Stimulated activated CD4-positive, alpha-beta T cell treated with anti-CD3 and anti-CD28 coated beads, TNF-alpha, amount 100 ng/mL, for 1 hour (primary cell): ENCODE measurements at regions not wholly inside any gene's neighbourhood (a gene's known extent, or its start where the extent isn't known, plus 50 kb on each side); places are given as distances from the start of the nearest gene placed in this dataset.
"Not testable (repeated sequence)": the region's sequence is repeated elsewhere in the genome, so short reads cannot be mapped to it uniquely, and the experiment has no call there.

Experiments used
- DNase-seq, 3 donors: peaks; one replicate each; pipeline ENCODE4 v3.0.0-alpha.2; 2020; ENCODE audit warnings: low read depth in 3 of 3, low spot score in 1 of 3

- DNase-seq: no peak
Measured at GRCh38 chr4:183814461-183814860, 90.6 kb upstream of the STOX2 start.

GRCh38 chr4:183816077-183816476 lies 89.0 kb upstream of the STOX2 start:
- no peak for DNase-seq

DNA sequence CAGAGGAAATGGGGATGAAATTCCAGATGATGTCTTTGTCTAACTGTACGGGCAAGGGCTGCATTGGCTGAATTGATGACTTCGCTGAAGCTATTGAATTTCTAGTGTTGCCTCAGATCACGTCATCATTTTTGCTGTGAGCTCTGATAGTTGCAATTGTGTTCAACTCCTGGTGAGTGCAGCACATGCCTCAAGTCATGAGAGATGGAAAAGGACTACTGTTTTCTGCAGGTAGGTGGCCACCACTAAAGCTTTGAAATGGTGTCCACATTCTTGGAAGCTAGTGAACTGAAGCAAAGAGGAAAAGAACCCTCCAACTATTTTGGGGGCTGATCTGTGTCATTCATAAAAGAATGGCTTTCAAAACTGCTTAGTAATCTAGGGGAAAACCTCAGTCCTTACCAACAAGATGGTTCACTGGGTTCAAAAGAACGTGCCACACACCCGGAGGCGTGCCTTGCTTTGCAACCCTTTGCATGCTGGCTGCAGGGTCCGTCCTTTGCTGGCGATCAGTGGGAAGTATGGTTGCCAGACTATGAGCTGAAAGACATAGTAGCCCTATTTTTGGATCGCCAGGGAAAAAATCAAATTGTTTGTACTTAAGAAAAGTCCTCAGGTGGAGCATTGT lies 88.1 kb upstream of the STOX2 start:
- no peak for DNase-seq

- DNase-seq: not testable (repeated sequence)
Measured at GRCh38 chr4:183818591-183818990, 86.5 kb upstream of the STOX2 start.

DNA sequence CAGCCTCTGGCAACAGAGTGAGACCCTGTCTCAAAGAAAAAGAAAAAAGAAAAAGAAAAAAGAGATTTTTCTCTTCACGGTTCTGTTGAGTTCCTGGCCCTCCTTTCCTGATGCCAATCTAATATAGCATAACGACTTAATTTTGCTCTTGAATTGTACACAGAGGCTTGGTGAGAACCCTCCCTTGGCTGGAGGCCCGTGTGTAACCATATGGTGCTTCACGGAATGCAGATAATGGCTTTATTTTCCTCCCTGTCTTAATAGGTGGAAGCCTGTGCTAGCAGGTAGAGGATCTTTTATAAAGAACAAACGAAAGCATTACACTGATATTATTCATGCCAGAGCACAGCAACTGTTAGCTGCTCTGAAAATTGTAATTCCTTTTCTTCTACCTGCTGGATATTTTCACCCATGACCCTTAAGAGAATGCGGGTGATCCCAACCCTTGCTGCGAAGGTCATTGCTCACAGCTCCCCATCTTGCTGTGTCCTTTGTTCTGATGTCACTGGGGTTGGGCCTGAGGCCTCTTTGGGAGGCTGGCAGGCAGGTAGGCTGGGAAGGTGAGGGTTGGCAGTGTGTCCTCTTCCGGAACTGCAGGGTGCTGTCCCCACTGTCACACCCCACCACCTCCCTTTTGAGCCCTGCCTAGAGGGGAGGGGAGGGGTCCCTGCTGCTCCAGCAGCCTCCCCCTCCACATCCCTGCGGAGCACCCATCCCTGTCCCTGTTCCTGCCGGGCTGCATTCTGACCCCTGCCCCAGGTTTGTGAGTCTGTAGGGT lies 83.8 kb upstream of the STOX2 start:
- DNase-seq: no peak

GRCh38 chr4:183823434-183823833 lies 81.7 kb upstream of the STOX2 start:
- DNase-seq: no peak

- no peak for DNase-seq
Measured at GRCh38 chr4:183825346-183825745, 79.8 kb upstream of the STOX2 start.

DNA sequence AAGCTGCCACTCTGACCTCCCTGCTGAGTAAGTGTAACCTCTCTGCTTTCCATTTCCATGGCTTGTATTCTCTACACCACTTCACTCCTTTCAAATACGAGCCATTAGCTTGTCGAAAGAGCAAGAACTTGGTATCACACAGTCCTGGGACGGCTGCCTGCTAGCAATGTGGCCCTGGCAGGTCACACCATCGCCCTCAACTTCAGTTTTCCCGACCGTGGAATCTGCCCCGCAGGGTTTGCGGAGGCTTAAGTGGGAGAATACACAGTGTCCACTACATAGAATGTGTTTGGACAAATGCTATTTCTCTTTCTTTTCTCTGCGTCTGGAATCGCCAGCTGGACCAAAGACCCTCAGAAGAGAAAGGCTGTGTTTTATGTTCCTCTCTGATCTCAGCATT lies 78.6 kb upstream of the STOX2 start:
- DNase-seq: no peak

GRCh38 chr4:183828125-183828524 lies 77.0 kb upstream of the STOX2 start:
- DNase-seq: no peak

DNA sequence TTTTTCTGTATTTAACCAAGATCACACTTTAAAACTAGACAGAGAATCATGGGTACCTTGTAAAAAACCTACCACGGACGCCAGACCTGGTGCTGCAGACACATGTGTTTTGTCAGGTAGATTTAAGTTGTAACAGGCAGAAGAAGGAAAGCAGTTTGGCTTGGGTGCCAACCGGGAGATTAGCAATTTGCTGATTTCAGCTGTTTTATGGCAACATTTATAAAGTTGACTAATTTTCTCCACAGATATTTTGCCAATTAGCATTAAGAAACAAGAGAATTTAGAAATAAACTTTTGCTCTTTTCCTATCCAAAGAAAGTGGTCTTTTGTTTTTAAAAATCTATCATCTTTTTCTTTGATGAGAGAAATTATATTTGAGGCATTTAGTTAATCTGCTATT lies 76.3 kb upstream of the STOX2 start:
- no peak for DNase-seq

GRCh38 chr4:183830438-183830985 lies 74.6 kb upstream of the STOX2 start:
- DNase-seq: no peak

DNA sequence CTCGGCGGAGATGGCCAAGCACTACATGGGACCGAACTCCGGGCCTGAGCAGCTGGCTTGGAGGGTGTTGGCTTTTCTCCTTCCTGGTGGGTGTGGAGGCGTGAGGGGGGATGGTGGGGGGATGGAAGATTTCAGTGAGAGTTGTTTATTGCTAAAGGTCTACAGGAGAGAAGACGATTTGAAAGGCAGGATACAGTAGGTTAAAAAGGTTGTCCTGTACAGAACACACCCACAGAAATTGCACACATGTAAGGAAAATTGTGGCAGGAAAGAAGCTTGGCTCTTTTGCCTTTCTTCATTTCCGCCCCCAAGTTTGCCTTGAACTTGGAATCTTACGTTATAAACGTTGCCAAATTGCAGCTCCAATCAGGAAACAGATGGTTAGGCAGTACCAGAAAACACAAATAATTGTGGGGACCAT lies 74.1 kb upstream of the STOX2 start:
- DNase-seq: no peak

DNA sequence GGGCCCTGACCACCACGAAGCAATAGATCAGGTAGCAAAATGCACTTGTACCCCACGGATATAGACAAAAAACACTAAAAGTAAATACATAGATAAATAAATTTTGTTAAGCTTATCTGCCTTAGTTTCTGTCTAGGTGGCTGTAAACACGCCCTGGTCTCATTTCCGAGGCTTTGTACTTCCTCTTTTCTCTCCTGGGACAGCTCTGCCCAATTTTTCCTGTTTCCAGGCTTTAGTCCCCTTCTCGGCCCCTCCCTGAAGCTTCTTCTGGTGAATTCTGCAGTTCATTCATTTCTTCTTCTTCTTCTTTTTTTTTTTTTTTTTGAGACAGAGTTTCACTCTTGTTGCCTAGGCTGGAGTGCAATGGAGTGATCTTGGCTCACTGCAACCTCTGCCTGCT lies 73.4 kb upstream of the STOX2 start:
- no peak for DNase-seq

DNA sequence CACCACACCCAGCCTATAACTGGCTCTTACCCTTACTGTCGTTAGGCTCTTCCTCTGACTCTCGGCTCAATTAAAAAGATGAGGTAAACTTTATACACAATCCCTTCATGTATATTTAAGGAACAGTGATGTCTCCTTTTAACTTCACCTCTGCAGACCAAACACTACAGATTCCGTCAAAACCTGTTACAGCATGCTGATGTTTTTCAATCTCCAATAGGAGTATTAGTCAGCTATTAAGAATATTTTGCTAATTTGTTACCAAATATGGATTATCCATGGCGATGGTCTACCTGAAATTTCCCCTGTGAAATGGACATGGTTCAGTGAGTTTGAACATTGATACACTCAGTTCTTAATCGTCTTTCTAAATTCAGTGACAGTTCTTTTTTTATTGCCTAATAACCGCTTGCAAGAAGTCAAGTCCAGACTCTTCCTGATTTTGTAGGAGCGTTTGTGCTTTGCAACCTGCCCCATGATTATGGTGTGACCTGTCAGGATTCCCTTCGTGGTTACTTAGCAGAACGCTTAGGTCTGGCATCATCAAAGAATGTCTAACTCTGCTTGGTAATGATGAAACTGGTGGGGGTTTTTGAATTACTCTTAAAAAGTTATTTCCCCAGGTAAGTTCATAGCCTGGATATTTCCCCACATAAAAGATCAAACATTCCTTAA lies 72.2 kb upstream of the STOX2 start:
- no peak for DNase-seq

DNA sequence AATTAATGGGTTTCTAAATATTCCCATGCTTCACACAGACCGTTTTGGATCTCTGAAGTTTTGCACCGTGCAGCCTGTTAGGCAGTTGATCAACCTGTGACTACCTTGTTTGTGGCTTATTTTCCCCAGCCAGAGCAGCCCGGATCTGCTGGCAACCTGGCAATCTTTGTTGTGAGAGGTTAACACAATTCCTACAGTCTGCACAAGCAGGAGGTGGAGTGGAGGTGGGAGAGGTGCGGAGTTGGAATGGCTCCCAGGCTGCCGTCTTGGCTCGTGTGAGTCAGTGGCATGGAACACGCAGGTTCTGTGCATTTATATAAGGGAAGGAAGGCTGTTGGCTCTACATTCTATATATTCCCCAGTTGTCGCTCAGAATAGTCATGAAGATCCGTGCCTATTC lies 70.9 kb upstream of the STOX2 start:
- no peak for DNase-seq

- no peak for DNase-seq
Measured at GRCh38 chr4:183837222-183837621, 67.9 kb upstream of the STOX2 start.

GRCh38 chr4:183838987-183839712 lies 66.0 kb upstream of the STOX2 start:
- DNase-seq: no peak

GRCh38 chr4:183840311-183840710 lies 64.8 kb upstream of the STOX2 start:
- peak; percentile 9 to 49 (median 13) for DNase-seq

GRCh38 chr4:183841001-183841400 lies 64.1 kb upstream of the STOX2 start:
- DNase-seq: no peak

GRCh38 chr4:183842129-183842528 lies 63.0 kb upstream of the STOX2 start:
- no peak for DNase-seq

GRCh38 chr4:183843248-183843671 lies 61.8 kb upstream of the STOX2 start:
- DNase-seq: no peak
